Kidney (tissue), 13 donors: ENCODE measurements at regions not wholly inside any gene's neighbourhood (a gene's known extent, or its start where the extent isn't known, plus 50 kb on each side); places are given as distances from the start of the nearest gene placed in this dataset.

Experiments used
- DNase-seq, 5 donors: peaks; one replicate each; pipeline ENCODE4 v3.0.0-alpha.2; 2013 to 2020
- FAIRE-seq: peaks from 2 replicates; lab custom pipeline; 2012; peaks lifted over from hg19 to GRCh38; lab: Jason Lieb, UNC
- H3K27ac ChIP-seq, 2 donors: one replicate each; pipeline ENCODE4 v1.7.0; 2013; ENCODE audit warnings: low read depth in 2 of 2, low read length in 2 of 2, inconsistent platforms in 1 of 2
- H3K27me3 ChIP-seq: one replicate; pipeline ENCODE4 v1.7.1; 2013; ENCODE audit warnings: low read length, inconsistent platforms; ENCODE audit not compliant: control insufficient read depth, insufficient read depth
- H3K36me3 ChIP-seq, 3 donors: one replicate each; pipeline versions ENCODE4 v1.7.0 to v1.7.1; 2013; ENCODE audit warnings: low read length in 3 of 3, control low read depth in 1 of 3, inconsistent platforms in 1 of 3; ENCODE audit not compliant: insufficient read depth in 3 of 3, control insufficient read depth in 2 of 3
- H3K4me1 ChIP-seq, 3 donors: one replicate each; pipeline versions ENCODE4 v1.7.0 to v1.7.1; 2013; ENCODE audit warnings: low read length in 3 of 3, inconsistent platforms in 1 of 3, low read depth in 1 of 3; ENCODE audit not compliant: control insufficient read depth in 2 of 3, insufficient read depth in 2 of 3
- H3K4me3 ChIP-seq, 3 donors: one replicate each; pipeline versions ENCODE4 v1.7.0 to v1.8.1; 2013; ENCODE audit warnings: low read length in 3 of 3, control low read depth in 1 of 3, inconsistent platforms in 1 of 3
- H3K9ac ChIP-seq, 3 donors: one replicate each; pipeline versions ENCODE4 v1.7.0 to v1.7.1; 2013; ENCODE audit warnings: low read length in 3 of 3, control low read depth in 1 of 3, inconsistent platforms in 1 of 3
- H3K9me3 ChIP-seq, 3 donors: one replicate each; pipeline versions ENCODE4 v1.7.0 to v1.7.1; 2013; ENCODE audit warnings: low read length in 3 of 3, control low read depth in 1 of 3, inconsistent platforms in 1 of 3; ENCODE audit not compliant: control insufficient read depth in 2 of 3, insufficient read depth in 1 of 3
- intact Hi-C: fragments of 100-400 bp; cut with DNase I; formaldehyde crosslinking; loops from one replicate; pipeline ENCODE4 v1.11.1; 2022
- TF ChIP-seq, protein P1 (sequence below): IDR thresholded peaks from 3 replicates; pipeline ENCODE4 v1.5.1; 2012; ENCODE audit warnings: mild to moderate bottlenecking, moderate library complexity, borderline replicate concordance; ENCODE audit not compliant: insufficient read depth; ENCODE audit errors: extremely low read depth
- donor health status: control.
- donor health status: control.
- donor health status: control.
- donor health status: control.
- donor health status: control.
- donor health status: DM: yes; HTN: yes; CAD: no.
- donor health status: Normal renal cell carcinoma (clear cell type).

DNA sequence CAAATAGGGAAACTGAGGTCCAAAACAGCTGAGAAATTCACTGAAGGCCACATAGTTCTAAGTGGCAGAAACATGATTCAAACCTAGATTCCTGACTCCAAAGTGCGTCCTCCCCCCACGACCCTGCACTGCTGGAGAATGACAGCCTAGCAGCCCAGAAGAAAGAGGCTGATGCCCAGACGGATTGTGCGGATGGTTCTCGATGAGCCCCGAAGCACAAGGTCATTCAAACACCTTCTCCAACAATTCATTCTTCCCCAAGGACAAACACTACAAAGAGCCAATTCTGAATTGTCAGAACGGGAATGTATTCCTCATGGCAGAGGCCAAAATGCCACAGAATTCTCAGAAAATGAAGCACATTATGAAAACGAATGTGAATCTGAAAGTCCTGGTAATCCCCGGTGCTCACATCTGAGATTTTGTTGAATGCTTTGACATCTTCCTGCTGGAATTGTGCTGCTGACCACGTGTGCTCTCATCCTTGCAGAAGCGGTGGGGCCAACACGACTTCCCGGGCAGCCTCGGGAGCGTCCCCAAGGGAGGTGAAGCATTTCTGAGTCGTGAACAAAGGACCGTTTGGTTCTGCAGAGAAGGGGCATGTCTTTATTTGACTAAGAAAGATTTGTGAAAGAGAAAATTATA, 337.0 kb downstream of the EIPR1 start:
- Histone ChIP-seq H3K9me3 (peaks cover 0 to 1% (median 0%) of the 10 kb centered on the region in 3 donors), H3K4me3 (no peak overlapping the region), H3K36me3 (peaks cover 0 to 2% (median 0%) of the 10 kb centered on the region in 3 donors), H3K27me3 (no peaks in the 10 kb centered on the region), H3K9ac (no peak overlapping the region), H3K27ac (no peak overlapping the region), H3K4me1 (no peaks in the 10 kb centered on the region)
- TF ChIP-seq, protein P1, sequence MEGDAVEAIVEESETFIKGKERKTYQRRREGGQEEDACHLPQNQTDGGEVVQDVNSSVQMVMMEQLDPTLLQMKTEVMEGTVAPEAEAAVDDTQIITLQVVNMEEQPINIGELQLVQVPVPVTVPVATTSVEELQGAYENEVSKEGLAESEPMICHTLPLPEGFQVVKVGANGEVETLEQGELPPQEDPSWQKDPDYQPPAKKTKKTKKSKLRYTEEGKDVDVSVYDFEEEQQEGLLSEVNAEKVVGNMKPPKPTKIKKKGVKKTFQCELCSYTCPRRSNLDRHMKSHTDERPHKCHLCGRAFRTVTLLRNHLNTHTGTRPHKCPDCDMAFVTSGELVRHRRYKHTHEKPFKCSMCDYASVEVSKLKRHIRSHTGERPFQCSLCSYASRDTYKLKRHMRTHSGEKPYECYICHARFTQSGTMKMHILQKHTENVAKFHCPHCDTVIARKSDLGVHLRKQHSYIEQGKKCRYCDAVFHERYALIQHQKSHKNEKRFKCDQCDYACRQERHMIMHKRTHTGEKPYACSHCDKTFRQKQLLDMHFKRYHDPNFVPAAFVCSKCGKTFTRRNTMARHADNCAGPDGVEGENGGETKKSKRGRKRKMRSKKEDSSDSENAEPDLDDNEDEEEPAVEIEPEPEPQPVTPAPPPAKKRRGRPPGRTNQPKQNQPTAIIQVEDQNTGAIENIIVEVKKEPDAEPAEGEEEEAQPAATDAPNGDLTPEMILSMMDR = no peak
- peak in 2 of 5 donors; percentile 26 to 31 for DNase-seq
- intact Hi-C loops = no loop called here
- FAIRE-seq = no peak

DNA sequence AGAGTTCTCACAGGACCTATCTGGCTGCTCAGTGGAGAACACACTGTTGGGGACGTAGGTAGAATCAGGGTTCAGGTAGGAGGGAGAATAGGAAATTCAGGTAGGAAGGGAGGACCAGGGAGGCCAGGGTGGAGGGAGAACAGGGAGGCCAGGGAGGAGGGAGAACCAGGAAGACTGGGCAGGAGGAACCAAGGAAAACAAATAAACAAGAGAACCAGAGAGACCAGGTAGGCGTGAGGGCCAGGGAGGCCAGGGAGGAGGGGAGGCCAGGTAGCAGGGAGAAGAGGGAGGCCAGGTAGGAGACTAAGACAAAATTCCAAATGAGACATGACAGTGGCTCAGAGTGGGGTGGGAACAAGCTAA, 337.6 kb downstream of the EIPR1 start:
- peak in 1 of 5 donors; percentile 14 for DNase-seq
- TF ChIP-seq, protein P1 = no peak
- Histone ChIP-seq H3K27me3 (no peaks in the 10 kb centered on the region), H3K27ac (no peak overlapping the region), H3K36me3 (no peaks in the 10 kb centered on the region), H3K9ac (no peak overlapping the region), H3K9me3 (no peaks in the 10 kb centered on the region), H3K4me1 (no peaks in the 10 kb centered on the region), H3K4me3 (no peak overlapping the region)
- FAIRE-seq = no peak
- intact Hi-C loops = no loop called here

DNA sequence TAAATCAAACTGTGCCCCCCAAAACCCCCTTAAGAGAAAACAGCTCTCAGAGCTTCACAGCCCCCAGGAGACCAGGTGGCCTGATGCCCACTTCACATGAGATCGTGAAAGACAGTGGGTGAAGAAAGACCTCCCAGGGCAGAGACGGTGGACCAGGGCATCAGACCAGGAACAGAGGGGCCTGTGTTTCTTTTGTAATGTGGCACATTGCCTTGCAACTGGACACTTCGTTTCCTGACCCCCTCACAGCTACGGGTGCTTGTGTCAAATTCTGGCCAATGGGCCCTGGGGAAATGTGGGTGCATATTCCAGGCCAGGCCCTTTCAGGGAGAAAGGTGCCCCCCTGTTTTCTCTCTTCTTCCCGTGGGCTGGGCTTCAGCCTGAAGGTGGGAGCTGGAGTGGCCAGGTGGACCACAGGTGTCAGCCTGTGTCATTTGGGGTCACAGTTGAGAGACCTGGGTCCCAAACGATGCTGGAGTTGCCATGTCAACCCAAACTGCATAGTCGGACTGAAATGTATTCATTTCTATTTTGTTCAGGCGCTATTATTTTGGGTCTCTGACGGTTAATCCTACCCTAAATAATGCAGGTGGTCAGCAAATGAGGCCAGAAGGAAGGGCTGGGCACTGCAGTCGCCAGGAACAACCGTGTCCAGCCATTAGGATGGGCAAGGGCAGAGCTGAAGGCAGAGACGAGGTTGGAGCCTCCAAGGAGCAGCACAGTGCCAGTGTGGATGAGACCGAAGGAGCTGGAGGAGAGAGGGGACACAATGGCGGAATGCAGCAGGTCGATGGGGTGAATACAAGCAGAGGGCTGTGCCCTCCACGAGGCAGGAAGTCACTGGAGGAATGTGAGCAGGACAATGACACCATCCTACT, 338.2 kb downstream of the EIPR1 start:
- Histone ChIP-seq H3K36me3 (no peaks in the 10 kb centered on the region), H3K9me3 (no peaks in the 10 kb centered on the region), H3K27me3 (no peaks in the 10 kb centered on the region), H3K27ac (no peak overlapping the region), H3K9ac (no peak overlapping the region), H3K4me3 (no peak overlapping the region), H3K4me1 (no peaks in the 10 kb centered on the region)
- DNase-seq (peak in 2 of 5 donors; percentile 15 to 19), FAIRE-seq (no peak)
- intact Hi-C loops = no loop called here
- TF ChIP-seq, protein P1 = no peak
